H9 (cell line): ENCODE measurements at regions not wholly inside any gene's neighbourhood (a gene's known extent, or its start where the extent isn't known, plus 50 kb on each side); places are given as distances from the start of the nearest gene placed in this dataset.

Experiments
- DNase-seq: peaks from one replicate; pipeline ENCODE4 v3.0.0-alpha.2; 2017
- H2AFZ ChIP-seq: one replicate; pipeline ENCODE4 v1.6.1; 2013; ENCODE audit warnings: mild to moderate bottlenecking, low read length, control low read depth, moderate library complexity
- H2AK5ac ChIP-seq: 2 replicates; pipeline ENCODE4 v1.6.1; 2013; ENCODE audit warnings: low read length, control low read depth, mixed read lengths; ENCODE audit not compliant: insufficient read length
- H2BK120ac ChIP-seq: one replicate; pipeline ENCODE4 v1.6.1; 2013; ENCODE audit warnings: low read depth, mild to moderate bottlenecking, low read length, control low read depth, inconsistent platforms; ENCODE audit not compliant: poor library complexity, severe bottlenecking
- H2BK12ac ChIP-seq: 2 replicates; pipeline ENCODE4 v1.6.1; 2013; ENCODE audit warnings: low read length, control low read depth, mixed read lengths, low read depth; ENCODE audit not compliant: insufficient read length
- H2BK15ac ChIP-seq: 2 replicates; pipeline ENCODE4 v1.6.1; 2013; ENCODE audit warnings: low read depth, low read length, control low read depth
- H2BK20ac ChIP-seq: one replicate; pipeline ENCODE4 v1.6.1; 2013; ENCODE audit warnings: low read depth, mild to moderate bottlenecking, low read length, control low read depth, inconsistent platforms; ENCODE audit not compliant: poor library complexity, severe bottlenecking
- H2BK5ac ChIP-seq: 2 replicates; pipeline ENCODE4 v1.6.1; 2013; ENCODE audit warnings: low read length, control low read depth, mixed read lengths; ENCODE audit not compliant: insufficient read length
- H3K14ac ChIP-seq: 2 replicates; pipeline ENCODE4 v1.6.1; 2013; ENCODE audit warnings: low read length, control low read depth; ENCODE audit not compliant: insufficient read depth
- H3K18ac ChIP-seq: 2 replicates; pipeline ENCODE4 v1.6.1; 2013; ENCODE audit warnings: low read depth, mild to moderate bottlenecking, mixed read lengths, low read length, control low read depth; ENCODE audit not compliant: insufficient read length
- H3K23ac ChIP-seq: 2 replicates; pipeline ENCODE4 v1.6.1; 2013; ENCODE audit warnings: low read length, control low read depth, mixed read lengths, low read depth; ENCODE audit not compliant: insufficient read length
- H3K23me2 ChIP-seq: 2 replicates; pipeline ENCODE4 v1.6.1; 2013; ENCODE audit warnings: low read depth, mild to moderate bottlenecking, mixed read lengths, low read length, control low read depth; ENCODE audit not compliant: insufficient read length, poor library complexity, severe bottlenecking
- H3K27ac ChIP-seq: 2 replicates; pipeline ENCODE4 v1.5.1; 2013; ENCODE audit warnings: low read length, control low read depth, mixed read lengths, low read depth; ENCODE audit not compliant: insufficient read length
- H3K27me3 ChIP-seq: 2 replicates; pipeline ENCODE4 v1.6.1; 2013; ENCODE audit warnings: low read length, control low read depth, inconsistent platforms; ENCODE audit not compliant: insufficient read depth
- H3K4ac ChIP-seq: 2 replicates; pipeline ENCODE4 v1.6.1; 2013; ENCODE audit warnings: low read depth, mild to moderate bottlenecking, control low read depth, inconsistent platforms, low read length, moderate library complexity
- H3K4me1 ChIP-seq: 2 replicates; pipeline ENCODE4 v1.6.1; 2013; ENCODE audit warnings: low read length, control low read depth, inconsistent platforms; ENCODE audit not compliant: insufficient read depth
- H3K4me2 ChIP-seq: 2 replicates; pipeline ENCODE4 v1.6.1; 2013; ENCODE audit warnings: low read length, control low read depth, mixed read lengths; ENCODE audit not compliant: insufficient read length, insufficient read depth
- H3K56ac ChIP-seq: 2 replicates; pipeline ENCODE4 v1.6.1; 2013; ENCODE audit warnings: low read depth, mild to moderate bottlenecking, mixed read lengths, low read length, control low read depth; ENCODE audit not compliant: insufficient read length
- H3K79me1 ChIP-seq: 2 replicates; pipeline ENCODE4 v1.6.1; 2013; ENCODE audit warnings: low read depth, mild to moderate bottlenecking, moderate library complexity, low read length, control low read depth, inconsistent platforms; ENCODE audit not compliant: insufficient read depth, poor library complexity, severe bottlenecking
- H3K79me2 ChIP-seq: 2 replicates; pipeline ENCODE4 v1.6.1; 2013; ENCODE audit warnings: low read length, control low read depth, inconsistent platforms; ENCODE audit not compliant: insufficient read depth
- H3K9ac ChIP-seq: 2 replicates; pipeline ENCODE4 v1.6.1; 2013; ENCODE audit warnings: low read length, control low read depth, mixed read lengths; ENCODE audit not compliant: insufficient read length; ENCODE audit errors: extremely low read depth
- H3K9me3 ChIP-seq: one replicate; pipeline ENCODE4 v1.6.1; 2013; ENCODE audit warnings: low read depth, low read length, inconsistent platforms; ENCODE audit not compliant: control insufficient read depth
- H3T11ph ChIP-seq: one replicate; pipeline ENCODE4 v1.6.1; 2013; ENCODE audit warnings: mild to moderate bottlenecking, low read length, control low read depth, inconsistent platforms
- H4K20me1 ChIP-seq: one replicate; pipeline ENCODE4 v1.6.1; 2013; ENCODE audit not compliant: control insufficient read depth, insufficient read length, insufficient read depth
- H4K5ac ChIP-seq: 2 replicates; pipeline ENCODE4 v1.6.1; 2013; ENCODE audit warnings: low read depth, mild to moderate bottlenecking, mixed read lengths, low read length, control low read depth; ENCODE audit not compliant: insufficient read length
- H4K8ac ChIP-seq: replicated peaks from 2 replicates; pipeline ENCODE4 v1.6.1; 2013; ENCODE audit warnings: low read length, control low read depth, mixed read lengths, low read depth; ENCODE audit not compliant: insufficient read length
- H4K91ac ChIP-seq: 2 replicates; pipeline ENCODE4 v1.6.1; 2013; ENCODE audit warnings: low read depth, mild to moderate bottlenecking, moderate library complexity, mixed read lengths, low read length, control low read depth; ENCODE audit not compliant: insufficient read length
- H3K27ac Mint-ChIP-seq, 3 experiments: 2 replicates in 2 of 3; 3 replicates in 1 of 3; pipeline ENCODE4 v1.8.0; 2020 to 2021; ENCODE audit warnings: mixed read lengths in 3 of 3, mild to moderate bottlenecking in 1 of 3, moderate library complexity in 1 of 3
- H3K27me3 Mint-ChIP-seq: 2 replicates; pipeline ENCODE4 v1.8.0; 2021; ENCODE audit warnings: low read depth, mild to moderate bottlenecking, moderate library complexity, mixed read lengths
- H3K36me3 Mint-ChIP-seq, 3 experiments: 2 replicates in 2 of 3; 3 replicates in 1 of 3; pipeline ENCODE4 v1.8.0; 2020 to 2021; ENCODE audit warnings: low read depth in 3 of 3, mixed read lengths in 3 of 3; ENCODE audit not compliant: insufficient read depth in 1 of 3
- H3K4me1 Mint-ChIP-seq, 2 experiments: 2 replicates each; pipeline ENCODE4 v1.8.0; 2020; ENCODE audit warnings: mixed read lengths in 2 of 2
- H3K4me3 Mint-ChIP-seq, 2 experiments: 2 replicates in 1 of 2; 3 replicates in 1 of 2; pipeline ENCODE4 v1.8.0; 2020 to 2021; ENCODE audit warnings: mild to moderate bottlenecking in 2 of 2, mixed read lengths in 2 of 2, moderate library complexity in 1 of 2
- H3K9me3 Mint-ChIP-seq, 2 experiments: 2 replicates in 1 of 2; 3 replicates in 1 of 2; pipeline ENCODE4 v1.8.0; 2020; ENCODE audit warnings: mild to moderate bottlenecking in 2 of 2, mixed read lengths in 2 of 2, moderate library complexity in 1 of 2
- CTCF ChIP-seq: fragments of 200-600 bp; sonication (generic); conservative IDR thresholded peaks from 3 replicates; pipeline ENCODE4 v1.8.0; 2021; ENCODE audit warnings: antibody characterized with exemption, mild to moderate bottlenecking
- WGBS: extraction: QIAGEN DNeasy Blood & Tissue Kit; methylation state at CpG from one replicate; pipeline ENCODE4 v1.1.7; 2013; ENCODE audit warnings: missing lambda C conversion rate, low lambda C conversion rate, mixed read lengths; ENCODE audit not compliant: insufficient read length; ENCODE audit errors: extremely low coverage; 5-methylcytosine and 5-hydroxymethylcytosine counted together

GRCh38 chr9:15103290-15103689 is 193.1 kb upstream of the FREM1 start:
- no peak overlapping the region for H3K23ac ChIP-seq
- no peak overlapping the region for H4K8ac ChIP-seq
- no peak for DNase-seq
- WGBS, result no CpG with 5 or more reads among the region's 3 CpGs
- Mint-ChIP-seq H3K27ac (no peak overlapping the region), H3K36me3 (peaks cover 0 to 7% (median 2%) of the 10 kb centered on the region in 3 experiments; a peak in 1 of 7 replicates), H3K9me3 (peaks cover 7 to 9% of the 10 kb centered on the region in 2 experiments; a peak in 3 of 5 replicates), H3K4me3 (no peak overlapping the region), H3K4me1 (no peaks in the 10 kb centered on the region), H3K27me3 (no peaks in the 10 kb centered on the region)
- H3K79me1 ChIP-seq, result no peaks in the 10 kb centered on the region
- H3K79me2 ChIP-seq, result no peaks in the 10 kb centered on the region
- no peak overlapping the region for H3K4me2 ChIP-seq
- no peak overlapping the region for H3K4ac ChIP-seq
- no peak overlapping the region for H3K14ac ChIP-seq
- H3K9ac ChIP-seq, result no peak overlapping the region
- no peak overlapping the region for H3T11ph ChIP-seq
- H4K20me1 ChIP-seq, result no peaks in the 10 kb centered on the region
- H2BK5ac ChIP-seq, result no peak overlapping the region
- H2BK20ac ChIP-seq, result no peak overlapping the region
- TF ChIP-seq CTCF, result no peak
- H2BK120ac ChIP-seq, result no peak overlapping the region
- H2AFZ ChIP-seq, result no peak overlapping the region
- H4K5ac ChIP-seq, result no peak overlapping the region
- H2BK12ac ChIP-seq, result no peak overlapping the region
- H4K91ac ChIP-seq, result no peak overlapping the region
- H3K18ac ChIP-seq, result no peak overlapping the region
- H3K56ac ChIP-seq, result no peak overlapping the region
- H2AK5ac ChIP-seq, result no peak overlapping the region
- no peaks in the 10 kb centered on the region for H3K23me2 ChIP-seq
- H3K9me3 ChIP-seq, result no peaks in the 10 kb centered on the region
- no peaks in the 10 kb centered on the region for H3K27me3 ChIP-seq
- H2BK15ac ChIP-seq, result no peak overlapping the region
- no peak overlapping the region for H3K27ac ChIP-seq
- H3K4me1 ChIP-seq, result no peaks in the 10 kb centered on the region
